HFFc6 (cell line): ENCODE measurements at regions not wholly inside any gene's neighbourhood (a gene's known extent, or its start where the extent isn't known, plus 50 kb on each side); places are given as distances from the start of the nearest gene placed in this dataset.

Experiments
- DNase-seq: peaks from one replicate; pipeline ENCODE4 v3.0.0-alpha.2; 2018
- H3K27ac Mint-ChIP-seq: 2 replicates; pipeline ENCODE4 v1.8.0; 2020; ENCODE audit warnings: mild to moderate bottlenecking, mixed read lengths
- H3K27me3 Mint-ChIP-seq: 2 replicates; pipeline ENCODE4 v1.8.0; 2021; ENCODE audit warnings: mild to moderate bottlenecking, moderate library complexity, mixed read lengths; ENCODE audit not compliant: insufficient read depth
- H3K36me3 Mint-ChIP-seq: 2 replicates; pipeline ENCODE4 v1.8.0; 2021; ENCODE audit warnings: low read depth, mixed read lengths
- H3K4me1 Mint-ChIP-seq: 2 replicates; pipeline ENCODE4 v1.8.0; 2020; ENCODE audit warnings: low read depth, mixed read lengths
- H3K4me3 Mint-ChIP-seq: 2 replicates; pipeline ENCODE4 v1.8.0; 2020; ENCODE audit warnings: mild to moderate bottlenecking, moderate library complexity, mixed read lengths
- H3K9me3 Mint-ChIP-seq: 2 replicates; pipeline ENCODE4 v1.8.0; 2020; ENCODE audit warnings: mild to moderate bottlenecking, mixed read lengths
- CTCF ChIP-seq: fragments of 200-600 bp; sonication (generic); IDR thresholded peaks from 2 replicates; pipeline ENCODE4 v1.5.0; 2021; ENCODE audit warnings: antibody characterized with exemption, mild to moderate bottlenecking

- peaks cover 3% of the 10 kb centered on the region; the same call in 1 of the 2 replicates for H3K27me3 Mint-ChIP-seq
- H3K4me1 Mint-ChIP-seq, result no peaks in the 10 kb centered on the region
- no peak overlapping the region for H3K4me3 Mint-ChIP-seq
- peaks cover 15% of the 10 kb centered on the region for H3K36me3 Mint-ChIP-seq
- H3K27ac Mint-ChIP-seq, result no peak overlapping the region
- TF ChIP-seq CTCF, result no peak
- peaks cover 71% of the 10 kb centered on the region for H3K9me3 Mint-ChIP-seq
- no peak for DNase-seq
These were observed 739.5 kb upstream of the SALL3 start for GRCh38 chr18:78240101-78240500.

GRCh38 chr18:78240627-78241252 is 738.9 kb upstream of the SALL3 start:
- Mint-ChIP-seq H3K27ac (no peak overlapping the region), H3K4me1 (no peaks in the 10 kb centered on the region), H3K27me3 (peaks cover 3% of the 10 kb centered on the region; the same call in 1 of the 2 replicates), H3K36me3 (peaks cover 15% of the 10 kb centered on the region), H3K9me3 (peaks cover 78% of the 10 kb centered on the region), H3K4me3 (no peak overlapping the region)
- no peak for TF ChIP-seq CTCF
- DNase-seq, result no peak

- no peaks in the 10 kb centered on the region for H3K4me1 Mint-ChIP-seq
- H3K9me3 Mint-ChIP-seq, result peaks cover 83% of the 10 kb centered on the region
- TF ChIP-seq CTCF, result no peak
These were observed 737.9 kb upstream of the SALL3 start for GRCh38 chr18:78241535-78242253.

GRCh38 chr18:78242254-78242643 is 737.4 kb upstream of the SALL3 start:
- peaks cover 15% of the 10 kb centered on the region for H3K36me3 Mint-ChIP-seq
- TF ChIP-seq CTCF, result no peak
- H3K9me3 Mint-ChIP-seq, result peaks cover 79% of the 10 kb centered on the region
- H3K4me1 Mint-ChIP-seq, result no peaks in the 10 kb centered on the region
- DNase-seq, result no peak
- no peak overlapping the region for H3K4me3 Mint-ChIP-seq
- H3K27ac Mint-ChIP-seq, result no peak overlapping the region
- peaks cover 3% of the 10 kb centered on the region; the same call in 1 of the 2 replicates for H3K27me3 Mint-ChIP-seq

More at GRCh38 chr18:78241535-78242253, 737.9 kb upstream of the SALL3 start:
- H3K27ac Mint-ChIP-seq, result no peak overlapping the region
- DNase-seq, result no peak
- H3K4me3 Mint-ChIP-seq, result no peak overlapping the region
- H3K27me3 Mint-ChIP-seq, result peaks cover 3% of the 10 kb centered on the region; the same call in 1 of the 2 replicates
- peaks cover 15% of the 10 kb centered on the region for H3K36me3 Mint-ChIP-seq

GRCh38 chr18:78242806-78243205 is 736.8 kb upstream of the SALL3 start:
- Mint-ChIP-seq H3K27me3 (peaks cover 3% of the 10 kb centered on the region; the same call in 1 of the 2 replicates), H3K27ac (no peak overlapping the region), H3K9me3 (peaks cover 78% of the 10 kb centered on the region), H3K36me3 (peaks cover 15% of the 10 kb centered on the region), H3K4me3 (no peak overlapping the region), H3K4me1 (no peaks in the 10 kb centered on the region)
- no peak for DNase-seq
- no peak for TF ChIP-seq CTCF
